ENCODE measurements at regions not wholly inside any gene's neighbourhood (a gene's known extent, or its start where the extent isn't known, plus 50 kb on each side); places are given as distances from the start of the nearest gene placed in this dataset.
"Not testable (repeated sequence)": the region's sequence is repeated elsewhere in the genome, so short reads cannot be mapped to it uniquely, and the experiment has no call there.

- Histone ChIP-seq H3K4me3 (ENCODE audit: low read length in 2 of 2) (no peak overlapping the region), H3K27me3 (ENCODE audit: insufficient read depth, low read length) (no peaks in the 10 kb centered on the region), H3K27ac (ENCODE audit: low read depth, low read length) (no peak overlapping the region), H3K9me3 (ENCODE audit: control insufficient read depth in 1 of 2, low read length in 2 of 2) (no peaks in the 10 kb centered on the region), H3K36me3 (ENCODE audit: insufficient read depth, low read length) (no peaks in the 10 kb centered on the region), H3K4me1 (ENCODE audit: insufficient read depth, low read length) (no peaks in the 10 kb centered on the region)
- intact Hi-C loops (cut with micrococcal nuclease), result no loop called here
- DNase-seq, result no peak
- Mint-ChIP-seq H3K27me3 (no peaks in the 10 kb centered on the region), H3K27ac (no peak overlapping the region), H3K36me3 (no peaks in the 10 kb centered on the region), H3K4me3 (no peak overlapping the region), H3K9me3 (peaks cover 0 to 18% (median 5%) of the 10 kb centered on the region in 8 donors), H3K4me1 (no peaks in the 10 kb centered on the region)
- CTCF ChIA-PET (ENCODE audit: partially characterized antibody), result no interaction called here
- POLR2A ChIA-PET (ENCODE audit: partially characterized antibody), result no interaction called here
Observed at GRCh38 chr5:84715686-84716085, 331.0 kb upstream of the EDIL3 start.

- intact Hi-C loops (cut with micrococcal nuclease), result no loop called here
- Mint-ChIP-seq H3K4me3 (no peak overlapping the region), H3K9me3 (peaks cover 0 to 18% (median 5%) of the 10 kb centered on the region in 8 donors), H3K27ac (no peak overlapping the region), H3K4me1 (no peaks in the 10 kb centered on the region), H3K27me3 (no peaks in the 10 kb centered on the region), H3K36me3 (no peaks in the 10 kb centered on the region)
- H3K4me1 ChIP-seq (ENCODE audit: insufficient read depth, low read length), result no peaks in the 10 kb centered on the region
- ChIA-PET POLR2A (ENCODE audit: partially characterized antibody) (no interaction called here), CTCF (ENCODE audit: partially characterized antibody) (no interaction called here)
- no peak overlapping the region for H3K27ac ChIP-seq (ENCODE audit: low read depth, low read length)
- H3K9me3 ChIP-seq (ENCODE audit: control insufficient read depth in 1 of 2, low read length in 2 of 2), result no peaks in the 10 kb centered on the region
- H3K27me3 ChIP-seq (ENCODE audit: insufficient read depth, low read length), result no peaks in the 10 kb centered on the region
- no peaks in the 10 kb centered on the region for H3K36me3 ChIP-seq (ENCODE audit: insufficient read depth, low read length)
- no peak for DNase-seq
- no peak overlapping the region for H3K4me3 ChIP-seq (ENCODE audit: low read length in 2 of 2)
Observed at GRCh38 chr5:84715091-84715490, 330.4 kb upstream of the EDIL3 start.

GRCh38 chr5:84709075-84709474 lies 324.4 kb upstream of the EDIL3 start:
- no peak overlapping the region for H3K4me3 Mint-ChIP-seq

GRCh38 chr5:84706678-84707641 lies 322.3 kb upstream of the EDIL3 start:
- Histone ChIP-seq H3K36me3 (ENCODE audit: insufficient read depth, low read length) (no peaks in the 10 kb centered on the region), H3K4me1 (ENCODE audit: insufficient read depth, low read length) (no peaks in the 10 kb centered on the region), H3K9me3 (ENCODE audit: control insufficient read depth in 1 of 2, low read length in 2 of 2) (no peaks in the 10 kb centered on the region), H3K27ac (ENCODE audit: low read depth, low read length) (no peak overlapping the region), H3K27me3 (ENCODE audit: insufficient read depth, low read length) (no peaks in the 10 kb centered on the region), H3K4me3 (ENCODE audit: low read length in 2 of 2) (no peak overlapping the region)
- Mint-ChIP-seq H3K36me3 (no peaks in the 10 kb centered on the region), H3K27me3 (no peaks in the 10 kb centered on the region), H3K9me3 (peaks cover 0 to 8% (median 3%) of the 10 kb centered on the region in 8 donors), H3K27ac (no peak overlapping the region), H3K4me3 (no peak overlapping the region), H3K4me1 (no peaks in the 10 kb centered on the region)
- ChIA-PET POLR2A (ENCODE audit: partially characterized antibody) (no interaction called here), CTCF (ENCODE audit: partially characterized antibody) (no interaction called here)
- no peak for DNase-seq
- intact Hi-C loops (cut with micrococcal nuclease), result no loop called here

More at GRCh38 chr5:84709075-84709474, 324.4 kb upstream of the EDIL3 start:
- Mint-ChIP-seq H3K27ac (no peak overlapping the region), H3K9me3 (peaks cover 0 to 12% (median 5%) of the 10 kb centered on the region in 8 donors), H3K4me1 (no peaks in the 10 kb centered on the region), H3K27me3 (no peaks in the 10 kb centered on the region), H3K36me3 (no peaks in the 10 kb centered on the region)
- ChIA-PET CTCF (ENCODE audit: partially characterized antibody) (no interaction called here), POLR2A (ENCODE audit: partially characterized antibody) (no interaction called here)
- H3K9me3 ChIP-seq (ENCODE audit: control insufficient read depth in 1 of 2, low read length in 2 of 2), result no peaks in the 10 kb centered on the region
- H3K27me3 ChIP-seq (ENCODE audit: insufficient read depth, low read length), result no peaks in the 10 kb centered on the region
- DNase-seq, result no peak
- no peak overlapping the region for H3K27ac ChIP-seq (ENCODE audit: low read depth, low read length)
- no peaks in the 10 kb centered on the region for H3K36me3 ChIP-seq (ENCODE audit: insufficient read depth, low read length)
- no peaks in the 10 kb centered on the region for H3K4me1 ChIP-seq (ENCODE audit: insufficient read depth, low read length)
- intact Hi-C loops (cut with micrococcal nuclease), result no loop called here
- no peak overlapping the region for H3K4me3 ChIP-seq (ENCODE audit: low read length in 2 of 2)

GRCh38 chr5:84700545-84700944 lies 315.9 kb upstream of the EDIL3 start:
- H3K9me3 ChIP-seq (ENCODE audit: control insufficient read depth in 1 of 2, low read length in 2 of 2); H3K36me3 Mint-ChIP-seq; H3K4me3 Mint-ChIP-seq; H3K4me1 ChIP-seq (ENCODE audit: insufficient read depth, low read length); POLR2A ChIA-PET (ENCODE audit: partially characterized antibody); H3K4me3 ChIP-seq (ENCODE audit: low read length in 2 of 2); H3K36me3 ChIP-seq (ENCODE audit: insufficient read depth, low read length); H3K27me3 ChIP-seq (ENCODE audit: insufficient read depth, low read length); H3K27ac Mint-ChIP-seq; DNase-seq; intact Hi-C loops (cut with micrococcal nuclease); H3K27me3 Mint-ChIP-seq; H3K27ac ChIP-seq (ENCODE audit: low read depth, low read length); CTCF ChIA-PET (ENCODE audit: partially characterized antibody); H3K4me1 Mint-ChIP-seq: not testable (repeated sequence)
- peaks cover 0 to 21% (median 11%) of the 10 kb centered on the region in 8 donors for H3K9me3 Mint-ChIP-seq

GRCh38 chr5:84696651-84697050 lies 312.0 kb upstream of the EDIL3 start:
- no peaks in the 10 kb centered on the region for H3K36me3 ChIP-seq (ENCODE audit: insufficient read depth, low read length)
- H3K27ac Mint-ChIP-seq, result no peak overlapping the region
- H3K9me3 Mint-ChIP-seq, result peaks cover 0 to 20% (median 11%) of the 10 kb centered on the region in 8 donors
- H3K36me3 Mint-ChIP-seq, result no peaks in the 10 kb centered on the region
- ChIA-PET CTCF (ENCODE audit: partially characterized antibody) (no interaction called here), POLR2A (ENCODE audit: partially characterized antibody) (interaction anchor here (0.6 kb wide), 1 partner anchor 626 kb away, joined by 3 read pairs; no protein-coding TSS in a partner anchor)
- H3K27me3 ChIP-seq (ENCODE audit: insufficient read depth, low read length), result no peaks in the 10 kb centered on the region
- H3K4me3 ChIP-seq (ENCODE audit: low read length in 2 of 2), result no peak overlapping the region
- no peaks in the 10 kb centered on the region for H3K4me1 Mint-ChIP-seq
- intact Hi-C loops (cut with micrococcal nuclease), result no loop called here
- no peaks in the 10 kb centered on the region for H3K27me3 Mint-ChIP-seq
- no peak overlapping the region for H3K27ac ChIP-seq (ENCODE audit: low read depth, low read length)
- H3K9me3 ChIP-seq (ENCODE audit: control insufficient read depth in 1 of 2, low read length in 2 of 2), result peaks cover 0 to 4% of the 10 kb centered on the region in 2 donors
- H3K4me3 Mint-ChIP-seq, result no peak overlapping the region
- no peak for DNase-seq
- H3K4me1 ChIP-seq (ENCODE audit: insufficient read depth, low read length), result no peaks in the 10 kb centered on the region

GRCh38 chr5:84695330-84695729 lies 310.6 kb upstream of the EDIL3 start:
- CTCF ChIA-PET (ENCODE audit: partially characterized antibody), result no interaction called here
- no peaks in the 10 kb centered on the region for H3K4me1 Mint-ChIP-seq

More at GRCh38 chr5:84695330-84695729, 310.6 kb upstream of the EDIL3 start:
- no peak overlapping the region for H3K4me3 Mint-ChIP-seq
- Histone ChIP-seq H3K27me3 (ENCODE audit: insufficient read depth, low read length) (no peaks in the 10 kb centered on the region), H3K36me3 (ENCODE audit: insufficient read depth, low read length) (no peaks in the 10 kb centered on the region), H3K27ac (ENCODE audit: low read depth, low read length) (no peak overlapping the region), H3K9me3 (ENCODE audit: control insufficient read depth in 1 of 2, low read length in 2 of 2) (peaks cover 0 to 4% of the 10 kb centered on the region in 2 donors), H3K4me1 (ENCODE audit: insufficient read depth, low read length) (no peaks in the 10 kb centered on the region), H3K4me3 (ENCODE audit: low read length in 2 of 2) (no peak overlapping the region)
- H3K36me3 Mint-ChIP-seq, result no peaks in the 10 kb centered on the region
- H3K27me3 Mint-ChIP-seq, result no peaks in the 10 kb centered on the region
- H3K27ac Mint-ChIP-seq, result no peak overlapping the region
- peaks cover 0 to 18% (median 9%) of the 10 kb centered on the region in 8 donors for H3K9me3 Mint-ChIP-seq
- intact Hi-C loops (cut with micrococcal nuclease), result no loop called here
- no peak for DNase-seq
- POLR2A ChIA-PET (ENCODE audit: partially characterized antibody), result no interaction called here

Data from CD4-positive, alpha-beta memory T cell (primary cell).